ENCODE measurements at regions not wholly inside any gene's neighbourhood (a gene's known extent, or its start where the extent isn't known, plus 50 kb on each side); places are given as distances from the start of the nearest gene placed in this dataset.
A peak's percentile ranks its signal among the peaks of the same experiment; 100 is the strongest.

GRCh38 chr6:21478411-21478810 is 115.1 kb upstream of the SOX4 start:
- DNase-seq (ENCODE audit: low spot score in 2 of 2): no peak
- Histone ChIP-seq H3K9me3 (no peaks in the 10 kb centered on the region), H3K36me3 (no peaks in the 10 kb centered on the region), H3K4me1 (peaks cover 8% of the 10 kb centered on the region), H3K27ac (no peak overlapping the region), H3K4me3 (no peak overlapping the region), H3K27me3 (no peaks in the 10 kb centered on the region)
- 18% methylated on average over 2 of the region's 2 CpGs for WGBS
- no peak for TF ChIP-seq POLR2AphosphoS5 (IDR thresholded peaks at IDR 0.05)
- TF ChIP-seq POLR2A (IDR thresholded peaks at IDR 0.05): no peak
- TF ChIP-seq CTCF (IDR thresholded peaks at IDR 0.05): no peak
- no peak for TF ChIP-seq EP300 (IDR thresholded peaks at IDR 0.05)

GRCh38 chr6:21478883-21479539 is 114.5 kb upstream of the SOX4 start:
- H3K27ac ChIP-seq: no peak overlapping the region
- no peak for TF ChIP-seq POLR2AphosphoS5 (IDR thresholded peaks at IDR 0.05)
- no peak for TF ChIP-seq CTCF (IDR thresholded peaks at IDR 0.05)
- TF ChIP-seq EP300 (IDR thresholded peaks at IDR 0.05): no peak
- no peak for TF ChIP-seq POLR2A (IDR thresholded peaks at IDR 0.05)
- no peak for DNase-seq (ENCODE audit: low spot score in 2 of 2)
- WGBS: 44% methylated on average over 15 of the region's 15 CpGs
- no peaks in the 10 kb centered on the region for H3K36me3 ChIP-seq
- peak overlapping the region; percentile 24 for H3K4me3 ChIP-seq
- H3K27me3 ChIP-seq: no peaks in the 10 kb centered on the region
- peaks cover 8% of the 10 kb centered on the region for H3K4me1 ChIP-seq
- no peaks in the 10 kb centered on the region for H3K9me3 ChIP-seq

GRCh38 chr6:21486115-21486514 is 107.4 kb upstream of the SOX4 start:
- H3K4me3 ChIP-seq: no peak overlapping the region
- no peaks in the 10 kb centered on the region for H3K9me3 ChIP-seq
- no peak for DNase-seq (ENCODE audit: low spot score in 2 of 2)
- WGBS: 46% methylated on average over 4 of the region's 4 CpGs
- no peaks in the 10 kb centered on the region for H3K27me3 ChIP-seq
- TF ChIP-seq CTCF (IDR thresholded peaks at IDR 0.05): no peak
- TF ChIP-seq POLR2A (IDR thresholded peaks at IDR 0.05): no peak
- TF ChIP-seq POLR2AphosphoS5 (IDR thresholded peaks at IDR 0.05): no peak
- no peak for TF ChIP-seq EP300 (IDR thresholded peaks at IDR 0.05)
- H3K27ac ChIP-seq: no peak overlapping the region
- no peaks in the 10 kb centered on the region for H3K36me3 ChIP-seq
- H3K4me1 ChIP-seq: no peaks in the 10 kb centered on the region

GRCh38 chr6:21489826-21490225 is 103.7 kb upstream of the SOX4 start:
- DNase-seq (ENCODE audit: low spot score in 2 of 2): no peak
- Histone ChIP-seq H3K4me1 (no peaks in the 10 kb centered on the region), H3K4me3 (no peak overlapping the region), H3K27ac (no peak overlapping the region), H3K27me3 (no peaks in the 10 kb centered on the region), H3K9me3 (no peaks in the 10 kb centered on the region), H3K36me3 (no peaks in the 10 kb centered on the region)
- TF ChIP-seq CTCF (IDR thresholded peaks at IDR 0.05): no peak
- no peak for TF ChIP-seq POLR2A (IDR thresholded peaks at IDR 0.05)
- TF ChIP-seq EP300 (IDR thresholded peaks at IDR 0.05): no peak
- no peak for TF ChIP-seq POLR2AphosphoS5 (IDR thresholded peaks at IDR 0.05)
- WGBS: 71% methylated on average over 3 of the region's 3 CpGs

- no peak for DNase-seq (ENCODE audit: low spot score in 2 of 2)
- 99% methylated on average over 3 of the region's 3 CpGs for WGBS
- no peak overlapping the region for H3K4me3 ChIP-seq
- H3K27me3 ChIP-seq: no peaks in the 10 kb centered on the region
- TF ChIP-seq EP300 (IDR thresholded peaks at IDR 0.05) (no peak), POLR2A (IDR thresholded peaks at IDR 0.05) (no peak), CTCF (IDR thresholded peaks at IDR 0.05) (no peak), POLR2AphosphoS5 (IDR thresholded peaks at IDR 0.05) (no peak)
- H3K36me3 ChIP-seq: no peaks in the 10 kb centered on the region
- H3K27ac ChIP-seq: no peak overlapping the region
- no peaks in the 10 kb centered on the region for H3K4me1 ChIP-seq
- no peaks in the 10 kb centered on the region for H3K9me3 ChIP-seq
Observed at GRCh38 chr6:21491955-21492354, 101.6 kb upstream of the SOX4 start.
